ENCODE measurements at regions not wholly inside any gene's neighbourhood (a gene's known extent, or its start where the extent isn't known, plus 50 kb on each side); places are given as distances from the start of the nearest gene placed in this dataset.

GRCh38 chr11:128389461-128389976, 197.8 kb downstream of the ETS1 start:
- ATAC-seq, result no peak
- H3K36me3 ChIP-seq (ENCODE audit: control insufficient read depth in 2 of 2, insufficient read depth in 2 of 2, low read length in 1 of 2), result no peaks in the 10 kb centered on the region
- intact Hi-C loops (cut with micrococcal nuclease; ENCODE audit: unreplicated experiment) (no loop called here), in situ Hi-C loops (cut with MboI) (no loop called here)
- no peak overlapping the region for H3K9ac ChIP-seq (ENCODE audit: control insufficient read depth, insufficient read depth, low read length)
- no peaks in the 10 kb centered on the region for H3K4me1 ChIP-seq (ENCODE audit: control insufficient read depth, insufficient read depth, low read length)
- no peak overlapping the region for H2AFZ ChIP-seq (ENCODE audit: control insufficient read depth, low read depth, low read length)
- H3K4me3 ChIP-seq, result no peak overlapping the region
- FAIRE-seq, result no peak
- H3K79me2 ChIP-seq (ENCODE audit: control insufficient read depth, insufficient read depth, low read length), result no peaks in the 10 kb centered on the region
- DNase-seq (ENCODE audit: low read depth, low spot score), result no peak
- ChIA-PET CTCF (interaction anchor here (1.6 kb wide), 1 partner anchor 28 kb away, joined by 4 read pairs; no protein-coding TSS in a partner anchor), POLR2A (interaction anchor here (0.5 kb wide), 1 partner anchor 130 kb away, joined by 3 read pairs; no protein-coding TSS in a partner anchor), RAD21 (ENCODE audit: unreplicated experiment) (no interaction called here), SMC1A (ENCODE audit: uncharacterized antibody, unreplicated experiment) (no interaction called here)
- no peak overlapping the region for H3K27ac ChIP-seq (ENCODE audit: control insufficient read depth, insufficient read depth)
- H3K27me3 ChIP-seq (replicated peaks in 1 of 2; ENCODE audit: control insufficient read depth in 2 of 2, insufficient read depth in 2 of 2, low read length in 1 of 2), result no peaks in the 10 kb centered on the region
- TF ChIP-seq ZBED1 (IDR thresholded peaks at IDR 0.05; ENCODE audit: borderline replicate concordance) (no peak), IKZF2 (IDR thresholded peaks at IDR 0.05) (no peak), SRF (IDR thresholded peaks at IDR 0.05; ENCODE audit: low read depth in 2 of 2, low read length in 2 of 2) (no peak), NR2C2 (IDR thresholded peaks at IDR 0.05; ENCODE audit: borderline replicate concordance, control insufficient read depth, insufficient read length, low read depth) (no peak), RB1 (IDR thresholded peaks at IDR 0.05; ENCODE audit: borderline replicate concordance) (no peak), CTCF (IDR thresholded peaks at IDR 0.05 in 2 of 3, conservative IDR thresholded peaks at IDR 0.05 in 1 of 3; ENCODE audit: control insufficient read depth in 2 of 3, extremely low read depth in 1 of 3, insufficient read depth in 1 of 3, low read depth in 3 of 3, low read length in 3 of 3) (no peak), MXI1 (IDR thresholded peaks at IDR 0.05; ENCODE audit: low read depth, low read length) (no peak)
- BruUV-seq (replicated peaks), result no TSS peak
- no peaks in the 10 kb centered on the region for H3K9me3 ChIP-seq (replicated peaks; ENCODE audit: control insufficient read depth, insufficient read depth, low read length)
- H3K4me2 ChIP-seq (ENCODE audit: control insufficient read depth, insufficient read depth), result no peak overlapping the region
- 66% methylated on average over 7 of the region's 7 CpGs for WGBS (ENCODE audit: insufficient coverage, insufficient replicate concordance, low lambda C conversion rate, missing lambda C conversion rate)
- H4K20me1 ChIP-seq (ENCODE audit: control insufficient read depth, insufficient read depth), result no peaks in the 10 kb centered on the region

All from GM12878 (cell line).